GM12878 (cell line): ENCODE measurements at regions not wholly inside any gene's neighbourhood (a gene's known extent, or its start where the extent isn't known, plus 50 kb on each side); places are given as distances from the start of the nearest gene placed in this dataset.

Experiments
- CBX5 ChIP-seq: sonication (generic); IDR thresholded peaks from 2 replicates; pipeline ENCODE4 v1.6.1; 2016; ENCODE audit warnings: low read depth, moderate library complexity, mild to moderate bottlenecking, inconsistent platforms
- CREM ChIP-seq: IDR thresholded peaks from 2 replicates; pipeline ENCODE4 v1.6.1; 2014; ENCODE audit warnings: antibody characterized with exemption, low read depth
- EP300 ChIP-seq, 2 experiments: fragments of 150-350 bp in 1 of 2; IDR thresholded peaks; 2 replicates each; pipeline ENCODE4 v1.6.1; 2011 to 2012; ENCODE audit warnings: low read depth in 2 of 2, low read length in 2 of 2, borderline replicate concordance in 1 of 2, improper control_type of control experiment in 1 of 2, inconsistent platforms in 1 of 2; ENCODE audit not compliant: control insufficient read depth in 1 of 2
- ETV6 ChIP-seq, 2 experiments: fragments of 450-650 bp in 1 of 2; IDR thresholded peaks in 1 of 2; conservative IDR thresholded peaks in 1 of 2; 2 replicates each; pipeline ENCODE4 v1.6.1; 2014; ENCODE audit warnings: antibody characterized with exemption in 1 of 2, borderline replicate concordance in 1 of 2, low read depth in 1 of 2, mild to moderate bottlenecking in 1 of 2, moderate library complexity in 1 of 2
- EZH2 ChIP-seq: IDR thresholded peaks from 2 replicates; pipeline ENCODE4 v1.6.1; 2012; ENCODE audit warnings: low read depth, mild to moderate bottlenecking, control low read depth, inconsistent platforms, low read length, borderline replicate concordance; ENCODE audit not compliant: control insufficient read depth
- FOXM1 ChIP-seq: IDR thresholded peaks from 2 replicates; pipeline ENCODE4 v1.6.1; 2012; ENCODE audit warnings: low read depth, mild to moderate bottlenecking, inconsistent platforms, low read length, moderate library complexity
- MXI1 ChIP-seq: fragments of 150-350 bp; IDR thresholded peaks from 2 replicates; pipeline ENCODE4 v1.6.1; 2011; ENCODE audit warnings: low read depth, mild to moderate bottlenecking, inconsistent platforms, low read length, improper control_type of control experiment
- SREBF2 ChIP-seq: IDR thresholded peaks from 2 replicates; pipeline ENCODE4 v1.6.1; 2012; ENCODE audit warnings: mild to moderate bottlenecking, low read length
- SUZ12 ChIP-seq: fragments of 200-600 bp; sonication (generic); IDR thresholded peaks from one replicate; pipeline ENCODE4 v1.6.1; 2018; ENCODE audit warnings: antibody characterized with exemption, mild to moderate bottlenecking; ENCODE audit not compliant: unreplicated experiment
- ZNF274 ChIP-seq: IDR thresholded peaks from one replicate; pipeline ENCODE4 v1.8.0; 2011; ENCODE audit not compliant: insufficient read length, insufficient read depth
- TF ChIP-seq, protein P1 (sequence below), 3 experiments: IDR thresholded peaks in 2 of 3; conservative IDR thresholded peaks in 1 of 3; 2 replicates each; pipeline ENCODE4 v1.5.1; 2011; ENCODE audit warnings: low read depth in 3 of 3, low read length in 3 of 3, mild to moderate bottlenecking in 3 of 3, control low read depth in 2 of 3, moderate library complexity in 2 of 3, inconsistent platforms in 1 of 3, mixed read lengths in 1 of 3; ENCODE audit not compliant: control insufficient read depth in 2 of 3, insufficient read depth in 1 of 3; ENCODE audit errors: extremely low read depth in 1 of 3

DNA sequence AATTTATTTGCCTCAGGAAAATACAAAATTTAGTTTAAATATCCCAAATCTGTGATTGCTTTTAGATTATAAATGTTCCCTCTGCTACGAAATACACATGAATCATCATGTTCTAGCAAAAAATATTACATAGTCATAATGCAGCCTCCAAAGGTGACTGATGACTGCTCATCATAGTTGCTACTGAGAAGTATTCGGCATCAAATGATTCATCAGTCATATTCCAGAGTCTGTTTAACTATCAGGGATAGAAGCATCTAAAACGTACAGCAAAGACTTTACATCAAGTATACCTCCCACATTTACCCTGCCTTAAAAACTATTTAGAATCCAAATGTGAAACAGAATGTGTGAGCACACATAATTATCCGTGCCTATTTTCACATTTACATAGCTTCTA, 626.0 kb downstream of the CDH26 start:
- no peak for TF ChIP-seq ZNF274
- TF ChIP-seq EP300 (IDR thresholded peaks at IDR 0.05; ENCODE audit: borderline replicate concordance in 1 of 2, control insufficient read depth in 1 of 2, low read depth in 2 of 2, low read length in 2 of 2), result no peak
- TF ChIP-seq FOXM1, result no peak
- no peak for TF ChIP-seq CREM
- no peak for TF ChIP-seq SREBF2
- no peak for TF ChIP-seq CBX5
- TF ChIP-seq, protein P1, sequence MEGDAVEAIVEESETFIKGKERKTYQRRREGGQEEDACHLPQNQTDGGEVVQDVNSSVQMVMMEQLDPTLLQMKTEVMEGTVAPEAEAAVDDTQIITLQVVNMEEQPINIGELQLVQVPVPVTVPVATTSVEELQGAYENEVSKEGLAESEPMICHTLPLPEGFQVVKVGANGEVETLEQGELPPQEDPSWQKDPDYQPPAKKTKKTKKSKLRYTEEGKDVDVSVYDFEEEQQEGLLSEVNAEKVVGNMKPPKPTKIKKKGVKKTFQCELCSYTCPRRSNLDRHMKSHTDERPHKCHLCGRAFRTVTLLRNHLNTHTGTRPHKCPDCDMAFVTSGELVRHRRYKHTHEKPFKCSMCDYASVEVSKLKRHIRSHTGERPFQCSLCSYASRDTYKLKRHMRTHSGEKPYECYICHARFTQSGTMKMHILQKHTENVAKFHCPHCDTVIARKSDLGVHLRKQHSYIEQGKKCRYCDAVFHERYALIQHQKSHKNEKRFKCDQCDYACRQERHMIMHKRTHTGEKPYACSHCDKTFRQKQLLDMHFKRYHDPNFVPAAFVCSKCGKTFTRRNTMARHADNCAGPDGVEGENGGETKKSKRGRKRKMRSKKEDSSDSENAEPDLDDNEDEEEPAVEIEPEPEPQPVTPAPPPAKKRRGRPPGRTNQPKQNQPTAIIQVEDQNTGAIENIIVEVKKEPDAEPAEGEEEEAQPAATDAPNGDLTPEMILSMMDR (IDR thresholded peaks at IDR 0.05 in 2 of 3, conservative IDR thresholded peaks at IDR 0.05 in 1 of 3; ENCODE audit: control insufficient read depth in 2 of 3, extremely low read depth in 1 of 3, insufficient read depth in 1 of 3, low read depth in 3 of 3, low read length in 3 of 3), result no peak
- no peak for TF ChIP-seq EZH2
- no peak for TF ChIP-seq MXI1
- no peak for TF ChIP-seq SUZ12
- TF ChIP-seq ETV6 (conservative IDR thresholded peaks at IDR 0.05 in 1 of 2, IDR thresholded peaks at IDR 0.05 in 1 of 2; ENCODE audit: borderline replicate concordance in 1 of 2, low read depth in 1 of 2), result no peak
